ENCODE measurements at regions not wholly inside any gene's neighbourhood (a gene's known extent, or its start where the extent isn't known, plus 50 kb on each side); places are given as distances from the start of the nearest gene placed in this dataset.
A peak's percentile ranks its signal among the peaks of the same experiment; 100 is the strongest.

DNA sequence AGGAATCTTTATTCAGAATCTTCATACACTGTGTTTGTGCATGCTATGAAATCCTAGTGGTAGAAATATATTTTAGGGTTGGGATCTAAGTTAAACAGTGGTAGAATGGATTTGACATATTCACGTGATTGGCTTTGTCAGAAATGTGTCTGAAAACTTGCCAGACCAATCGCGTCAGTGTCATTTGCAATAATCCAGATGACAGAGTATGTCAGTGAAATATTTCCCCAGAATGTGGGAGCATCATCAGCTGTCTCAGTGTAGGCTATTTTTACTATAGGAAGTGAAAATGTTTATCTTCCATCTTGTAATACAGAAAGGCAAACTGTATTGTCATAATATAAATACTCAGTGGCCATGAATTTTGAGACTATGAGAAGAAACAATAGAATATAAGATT, 220.6 kb upstream of the EDIL3 start:
- Histone ChIP-seq H3K9ac (ENCODE audit: low read length) (no peak overlapping the region), H3K4me1 (ENCODE audit: control insufficient read depth, insufficient read depth, low read length) (peaks cover 28% of the 10 kb centered on the region), H3K27ac (ENCODE audit: low read depth, low read length) (no peak overlapping the region), H3K9me3 (ENCODE audit: control insufficient read depth, insufficient read depth, low read depth, low read length) (no peaks in the 10 kb centered on the region), H3K36me3 (ENCODE audit: control insufficient read depth, insufficient read depth, low read length) (no peaks in the 10 kb centered on the region), H3K27me3 (ENCODE audit: control insufficient read depth, insufficient read depth, low read length) (no peaks in the 10 kb centered on the region), H3K4me3 (ENCODE audit: low read depth, low read length) (no peak overlapping the region)

DNA sequence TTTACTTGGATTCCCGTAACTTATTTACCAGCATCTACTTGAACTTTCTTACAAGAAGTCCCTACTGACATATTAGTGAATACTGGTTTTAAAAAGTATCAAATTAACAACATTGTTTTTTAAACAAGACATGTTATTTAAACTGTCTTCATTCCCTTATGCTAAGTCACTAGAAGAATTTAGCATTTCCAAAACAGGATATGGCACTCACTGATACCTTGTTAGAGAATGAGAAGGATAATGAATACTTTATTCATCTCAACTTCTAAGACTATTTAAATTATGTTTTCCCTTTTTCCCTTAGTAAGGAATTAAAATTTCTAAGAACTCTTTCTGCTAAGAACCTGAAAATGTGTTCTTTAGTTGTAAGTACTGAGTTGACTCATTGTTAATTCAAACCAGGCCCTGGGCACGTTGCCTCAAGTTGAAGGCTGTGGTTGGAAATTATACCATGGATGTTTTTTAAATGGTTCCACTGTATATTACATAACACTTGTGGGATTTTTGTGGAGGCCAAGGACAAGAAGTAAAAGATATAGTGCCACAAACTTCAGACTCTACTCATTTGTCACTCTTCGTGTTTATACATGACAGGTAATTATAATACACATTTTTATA, 219.0 kb upstream of the EDIL3 start:
- no peak overlapping the region for H3K9ac ChIP-seq (ENCODE audit: low read length)
- no peaks in the 10 kb centered on the region for H3K36me3 ChIP-seq (ENCODE audit: control insufficient read depth, insufficient read depth, low read length)
- no peaks in the 10 kb centered on the region for H3K9me3 ChIP-seq (ENCODE audit: control insufficient read depth, insufficient read depth, low read depth, low read length)
- peaks cover 43% of the 10 kb centered on the region for H3K4me1 ChIP-seq (ENCODE audit: control insufficient read depth, insufficient read depth, low read length)
- peak overlapping the region; percentile 78 for H3K27ac ChIP-seq (ENCODE audit: low read depth, low read length)
- H3K4me3 ChIP-seq (ENCODE audit: low read depth, low read length): no peak overlapping the region
- H3K27me3 ChIP-seq (ENCODE audit: control insufficient read depth, insufficient read depth, low read length): no peaks in the 10 kb centered on the region

DNA sequence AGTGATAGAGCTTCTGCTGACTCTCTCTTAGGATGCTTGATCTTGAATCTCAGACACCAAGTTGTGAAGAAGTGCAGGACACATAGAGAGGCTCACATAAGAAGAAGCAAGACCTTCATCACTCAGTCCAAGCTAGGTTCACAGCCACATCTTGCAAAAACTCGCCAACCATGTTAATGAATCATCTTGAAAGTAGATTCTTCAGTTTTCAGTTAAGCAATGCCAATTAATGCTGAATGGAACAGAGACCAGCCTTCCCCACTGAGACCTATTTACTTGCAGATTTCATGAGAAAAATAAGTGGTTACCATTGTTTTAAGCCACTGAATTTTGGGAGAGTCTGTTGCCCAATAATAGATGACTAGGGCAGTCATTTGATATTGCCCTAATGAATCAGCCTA, 217.7 kb upstream of the EDIL3 start:
- H3K27me3 ChIP-seq (ENCODE audit: control insufficient read depth, insufficient read depth, low read length): no peaks in the 10 kb centered on the region
- no peak overlapping the region for H3K4me3 ChIP-seq (ENCODE audit: low read depth, low read length)
- 0 out of 2 replicates have a peak, but pooled peaks cover under 1% of the 10 kb centered on the region for H3K36me3 ChIP-seq (ENCODE audit: control insufficient read depth, insufficient read depth, low read length)
- H3K4me1 ChIP-seq (ENCODE audit: control insufficient read depth, insufficient read depth, low read length): peaks cover 49% of the 10 kb centered on the region
- no peak overlapping the region for H3K27ac ChIP-seq (ENCODE audit: low read depth, low read length)
- H3K9me3 ChIP-seq (ENCODE audit: control insufficient read depth, insufficient read depth, low read depth, low read length): peaks cover 3% of the 10 kb centered on the region
- H3K9ac ChIP-seq (ENCODE audit: low read length): no peak overlapping the region

DNA sequence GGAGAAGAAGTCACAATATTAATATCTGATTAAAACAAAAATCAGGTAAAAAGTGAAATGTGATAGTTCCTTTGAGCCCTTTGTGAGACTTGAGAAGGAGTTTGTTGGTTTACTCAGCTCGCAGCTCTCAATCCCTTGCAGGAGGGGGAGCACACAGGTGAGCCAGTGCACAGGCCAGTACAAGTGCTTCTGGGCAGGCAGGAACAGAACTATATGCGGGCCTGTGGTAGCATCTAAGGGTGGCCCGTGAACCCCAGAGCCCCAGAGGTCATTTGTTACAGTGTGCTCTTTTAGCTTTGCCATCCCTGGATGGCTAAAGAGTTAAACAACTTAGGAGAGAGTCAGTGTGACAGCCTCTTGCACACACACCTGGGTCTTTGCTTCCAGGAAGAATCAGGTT, 215.3 kb upstream of the EDIL3 start:
- no peaks in the 10 kb centered on the region for H3K27me3 ChIP-seq (ENCODE audit: control insufficient read depth, insufficient read depth, low read length)
- peaks cover 6% of the 10 kb centered on the region for H3K9me3 ChIP-seq (ENCODE audit: control insufficient read depth, insufficient read depth, low read depth, low read length)
- 0 out of 2 replicates have a peak, but pooled peaks cover 3% of the 10 kb centered on the region for H3K36me3 ChIP-seq (ENCODE audit: control insufficient read depth, insufficient read depth, low read length)
- H3K4me3 ChIP-seq (ENCODE audit: low read depth, low read length): no peak overlapping the region
- H3K9ac ChIP-seq (ENCODE audit: low read length): no peak overlapping the region
- peak overlapping the region; percentile 28 for H3K27ac ChIP-seq (ENCODE audit: low read depth, low read length)
- H3K4me1 ChIP-seq (ENCODE audit: control insufficient read depth, insufficient read depth, low read length): peaks cover 49% of the 10 kb centered on the region

DNA sequence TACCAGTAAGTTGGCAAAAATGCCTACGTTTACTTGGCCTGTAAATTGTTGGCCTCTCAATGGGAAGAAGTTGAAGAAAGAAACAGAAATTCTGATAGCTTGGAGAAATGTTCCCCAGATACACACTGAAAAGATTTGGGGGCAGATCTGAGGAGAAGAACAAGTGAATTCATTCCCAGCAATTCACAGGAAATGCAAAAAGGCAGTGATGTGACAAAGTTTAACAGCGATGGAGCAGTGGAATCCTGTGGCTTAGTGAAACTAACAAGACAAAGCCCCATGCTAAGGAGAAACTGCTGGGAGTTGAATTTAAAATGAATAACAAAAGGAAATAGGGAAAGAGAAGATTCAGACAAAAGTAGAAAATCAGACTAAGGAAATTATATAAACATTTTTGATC, 213.2 kb upstream of the EDIL3 start:
- Histone ChIP-seq H3K4me1 (ENCODE audit: control insufficient read depth, insufficient read depth, low read length) (peaks cover 33% of the 10 kb centered on the region), H3K36me3 (ENCODE audit: control insufficient read depth, insufficient read depth, low read length) (0 out of 2 replicates have a peak, but pooled peaks cover 3% of the 10 kb centered on the region), H3K27me3 (ENCODE audit: control insufficient read depth, insufficient read depth, low read length) (no peaks in the 10 kb centered on the region), H3K9ac (ENCODE audit: low read length) (no peak overlapping the region), H3K4me3 (ENCODE audit: low read depth, low read length) (no peak overlapping the region), H3K27ac (ENCODE audit: low read depth, low read length) (peak overlapping the region; percentile 79), H3K9me3 (ENCODE audit: control insufficient read depth, insufficient read depth, low read depth, low read length) (peaks cover 6% of the 10 kb centered on the region)

DNA sequence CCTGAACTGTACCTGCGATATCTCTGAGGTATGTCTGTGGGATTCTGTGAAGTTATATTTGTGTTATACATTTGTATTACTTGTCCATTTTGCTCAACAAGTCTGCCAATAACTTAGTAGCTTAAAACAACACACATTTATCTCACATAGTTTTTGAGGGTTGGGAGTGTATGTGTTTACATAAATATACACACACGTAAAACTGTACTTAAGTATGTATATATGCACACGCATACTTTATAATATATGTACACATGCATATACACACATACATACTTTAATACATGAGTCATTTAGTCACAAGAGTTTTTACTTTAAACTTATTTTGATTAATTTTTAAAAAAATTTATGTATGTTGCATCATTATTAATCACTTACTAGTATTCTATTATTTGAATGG, 205.9 kb upstream of the EDIL3 start:
- H3K4me3 ChIP-seq (ENCODE audit: low read depth, low read length): no peak overlapping the region
- H3K27ac ChIP-seq (ENCODE audit: low read depth, low read length): no peak overlapping the region
- peaks cover 4% of the 10 kb centered on the region; the same call in 1 of the 2 replicates for H3K4me1 ChIP-seq (ENCODE audit: control insufficient read depth, insufficient read depth, low read length)
- no peaks in the 10 kb centered on the region for H3K9me3 ChIP-seq (ENCODE audit: control insufficient read depth, insufficient read depth, low read depth, low read length)
- no peaks in the 10 kb centered on the region for H3K27me3 ChIP-seq (ENCODE audit: control insufficient read depth, insufficient read depth, low read length)
- H3K9ac ChIP-seq (ENCODE audit: low read length): no peak overlapping the region
- H3K36me3 ChIP-seq (ENCODE audit: control insufficient read depth, insufficient read depth, low read length): no peaks in the 10 kb centered on the region

DNA sequence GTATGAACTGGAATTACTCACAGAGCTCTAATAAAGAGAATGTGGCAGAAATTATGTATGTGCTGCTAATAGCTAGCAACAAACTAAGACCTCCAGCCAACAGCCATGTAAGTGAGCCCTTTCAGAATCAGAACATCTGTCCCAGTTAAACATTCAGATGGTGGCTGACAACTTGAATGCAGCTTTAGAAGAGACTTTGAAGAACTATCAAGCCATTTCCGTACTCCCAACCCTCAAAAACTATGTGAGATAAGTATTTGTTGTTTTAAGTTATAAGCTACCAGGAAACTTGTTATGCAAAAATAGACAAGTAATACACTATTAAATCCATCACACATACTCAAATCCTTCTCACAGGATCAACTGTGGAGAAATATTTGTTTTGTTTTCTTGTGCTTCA, 205.2 kb upstream of the EDIL3 start:
- H3K27ac ChIP-seq (ENCODE audit: low read depth, low read length): no peak overlapping the region
- H3K9me3 ChIP-seq (ENCODE audit: control insufficient read depth, insufficient read depth, low read depth, low read length): no peaks in the 10 kb centered on the region
- H3K27me3 ChIP-seq (ENCODE audit: control insufficient read depth, insufficient read depth, low read length): no peaks in the 10 kb centered on the region
- peaks cover 10% of the 10 kb centered on the region for H3K4me1 ChIP-seq (ENCODE audit: control insufficient read depth, insufficient read depth, low read length)
- H3K4me3 ChIP-seq (ENCODE audit: low read depth, low read length): no peak overlapping the region
- H3K36me3 ChIP-seq (ENCODE audit: control insufficient read depth, insufficient read depth, low read length): no peaks in the 10 kb centered on the region
- H3K9ac ChIP-seq (ENCODE audit: low read length): no peak overlapping the region

DNA sequence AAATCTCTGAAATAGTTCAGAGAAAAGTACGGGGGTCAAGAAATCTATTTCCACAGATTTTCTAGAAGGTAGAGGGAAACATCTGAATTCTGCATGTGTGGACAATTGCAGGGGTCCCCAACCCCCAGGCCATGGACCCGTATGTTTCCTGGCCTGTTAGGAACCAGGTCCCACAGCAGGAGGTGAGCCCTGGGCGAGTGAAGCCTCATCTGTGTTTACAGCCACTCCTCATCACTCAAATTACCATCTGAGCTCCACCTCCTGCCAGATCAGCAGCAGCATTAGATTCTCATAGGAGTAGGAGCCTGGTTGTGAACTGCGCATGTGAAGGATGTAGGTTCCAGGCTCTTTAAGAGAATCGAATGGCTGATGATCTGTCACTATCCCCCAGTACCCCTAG, 200.5 kb upstream of the EDIL3 start:
- no peaks in the 10 kb centered on the region for H3K9me3 ChIP-seq (ENCODE audit: control insufficient read depth, insufficient read depth, low read depth, low read length)
- no peak overlapping the region for H3K9ac ChIP-seq (ENCODE audit: low read length)
- no peak overlapping the region for H3K27ac ChIP-seq (ENCODE audit: low read depth, low read length)
- no peaks in the 10 kb centered on the region for H3K36me3 ChIP-seq (ENCODE audit: control insufficient read depth, insufficient read depth, low read length)
- no peak overlapping the region for H3K4me3 ChIP-seq (ENCODE audit: low read depth, low read length)
- H3K27me3 ChIP-seq (ENCODE audit: control insufficient read depth, insufficient read depth, low read length): no peaks in the 10 kb centered on the region
- peaks cover 12% of the 10 kb centered on the region for H3K4me1 ChIP-seq (ENCODE audit: control insufficient read depth, insufficient read depth, low read length)

DNA sequence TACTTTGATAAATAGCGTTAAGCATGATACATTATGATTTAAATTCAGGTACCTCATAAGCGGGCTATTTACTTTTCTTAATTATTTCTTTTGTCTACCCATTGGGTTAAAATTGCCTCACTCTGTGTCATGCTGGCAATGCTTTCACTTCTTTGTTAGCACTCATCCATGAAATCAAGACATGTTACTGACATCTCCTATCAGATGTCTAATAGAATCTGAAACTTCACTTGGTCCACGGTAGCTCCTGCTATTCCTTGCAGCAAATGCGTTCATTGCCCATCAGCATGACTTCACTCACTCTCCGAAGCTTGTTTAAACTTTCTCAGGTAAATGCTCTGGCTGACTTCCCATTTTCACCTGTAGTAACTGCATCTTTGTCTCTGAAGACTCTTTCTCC, 193.5 kb upstream of the EDIL3 start:
- Histone ChIP-seq H3K4me3 (ENCODE audit: low read depth, low read length) (no peak overlapping the region), H3K27ac (ENCODE audit: low read depth, low read length) (no peak overlapping the region), H3K9me3 (ENCODE audit: control insufficient read depth, insufficient read depth, low read depth, low read length) (no peaks in the 10 kb centered on the region), H3K4me1 (ENCODE audit: control insufficient read depth, insufficient read depth, low read length) (peaks cover 8% of the 10 kb centered on the region), H3K27me3 (ENCODE audit: control insufficient read depth, insufficient read depth, low read length) (no peaks in the 10 kb centered on the region), H3K9ac (ENCODE audit: low read length) (no peak overlapping the region), H3K36me3 (ENCODE audit: control insufficient read depth, insufficient read depth, low read length) (no peaks in the 10 kb centered on the region)

DNA sequence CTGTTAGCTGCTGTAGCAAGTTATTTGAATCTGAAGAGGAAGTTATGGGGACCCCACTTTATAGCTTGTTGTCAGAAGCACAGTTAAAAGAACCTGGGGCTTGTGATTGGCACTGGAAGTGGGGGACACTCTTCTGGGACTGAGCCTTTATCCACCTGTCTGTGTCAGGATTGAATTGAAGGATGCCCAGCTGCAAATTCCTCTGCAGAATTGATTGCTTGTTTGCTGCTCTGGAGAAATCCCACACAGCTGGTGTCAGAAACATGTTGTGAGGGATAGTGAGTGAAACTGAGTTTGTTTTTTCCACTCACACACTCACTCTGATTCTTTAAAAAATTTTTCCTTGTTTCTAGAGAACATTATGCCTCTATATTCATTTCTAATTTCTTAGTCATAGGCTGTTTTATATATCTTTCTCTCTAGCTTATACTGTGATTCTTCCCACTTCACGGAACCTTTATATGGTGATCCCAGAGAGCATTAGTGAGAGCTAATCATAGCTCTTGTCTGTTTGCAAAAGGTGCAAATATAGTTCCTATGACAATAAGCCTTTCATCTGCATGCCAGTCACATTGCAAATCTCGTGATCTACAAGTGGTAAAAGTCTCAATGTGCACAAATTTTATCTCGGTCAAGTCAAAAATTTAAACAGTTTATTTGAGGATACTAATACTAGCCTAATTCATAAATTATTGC, 188.5 kb upstream of the EDIL3 start:
- H3K9ac ChIP-seq (ENCODE audit: low read length): no peak overlapping the region
- no peaks in the 10 kb centered on the region for H3K9me3 ChIP-seq (ENCODE audit: control insufficient read depth, insufficient read depth, low read depth, low read length)
- H3K27me3 ChIP-seq (ENCODE audit: control insufficient read depth, insufficient read depth, low read length): no peaks in the 10 kb centered on the region
- H3K36me3 ChIP-seq (ENCODE audit: control insufficient read depth, insufficient read depth, low read length): no peaks in the 10 kb centered on the region
- peaks cover 4% of the 10 kb centered on the region for H3K4me1 ChIP-seq (ENCODE audit: control insufficient read depth, insufficient read depth, low read length)
- no peak overlapping the region for H3K4me3 ChIP-seq (ENCODE audit: low read depth, low read length)
- H3K27ac ChIP-seq (ENCODE audit: low read depth, low read length): no peak overlapping the region

DNA sequence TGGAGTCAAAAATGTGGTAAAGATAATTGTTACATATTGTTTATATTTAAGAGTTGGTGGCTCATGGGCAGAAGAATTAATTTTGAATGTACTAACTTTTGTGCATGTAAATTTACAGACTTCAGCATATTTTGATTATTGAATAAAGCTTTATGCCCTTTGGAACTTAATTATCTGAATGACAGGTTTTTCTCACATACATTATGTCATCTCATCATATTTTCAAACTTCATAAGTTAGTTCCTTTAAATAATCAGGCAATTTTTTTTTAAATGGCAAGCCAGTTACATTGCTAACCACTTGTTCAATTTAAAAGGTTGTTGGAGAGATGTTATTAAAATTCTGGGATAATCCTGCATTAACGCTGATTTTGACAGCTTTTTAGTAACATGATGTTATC, 184.6 kb upstream of the EDIL3 start:
- Histone ChIP-seq H3K9ac (ENCODE audit: low read length) (no peak overlapping the region), H3K9me3 (ENCODE audit: control insufficient read depth, insufficient read depth, low read depth, low read length) (no peaks in the 10 kb centered on the region), H3K4me3 (ENCODE audit: low read depth, low read length) (no peak overlapping the region), H3K27me3 (ENCODE audit: control insufficient read depth, insufficient read depth, low read length) (no peaks in the 10 kb centered on the region), H3K36me3 (ENCODE audit: control insufficient read depth, insufficient read depth, low read length) (no peaks in the 10 kb centered on the region), H3K4me1 (ENCODE audit: control insufficient read depth, insufficient read depth, low read length) (peaks cover 27% of the 10 kb centered on the region), H3K27ac (ENCODE audit: low read depth, low read length) (no peak overlapping the region)

All from HUES6 (cell line).